SK-N-SH treated with all-trans-retinoic acid at 6 μM for 48 hours (cell line): ENCODE measurements at regions not wholly inside any gene's neighbourhood (a gene's known extent, or its start where the extent isn't known, plus 50 kb on each side); places are given as distances from the start of the nearest gene placed in this dataset.
A peak's percentile ranks its signal among the peaks of the same experiment; 100 is the strongest.

Source experiments
- ATAC-seq: fragments of 200-7000 bp; cut with Tn5 transposase; 3 replicates; pipeline ENCODE4 v1.9.1; 2020; ENCODE audit warnings: mild to moderate bottlenecking, moderate library complexity
- ARNTL ChIP-seq: fragments of 450-650 bp; formaldehyde crosslinking; IDR thresholded peaks from 2 replicates; pipeline ENCODE4 v1.5.0; 2020; ENCODE audit warnings: low read depth, mild to moderate bottlenecking, moderate library complexity, borderline replicate concordance
- BACH2 ChIP-seq: fragments of 250-450 bp; sonication (Bioruptor Pico); IDR thresholded peaks from 2 replicates; pipeline ENCODE4 v1.9.0; 2021; ENCODE audit warnings: mild to moderate bottlenecking, borderline replicate concordance
- CREB5 ChIP-seq: fragments of 250-450 bp; sonication (Bioruptor Pico); IDR thresholded peaks from 2 replicates; pipeline ENCODE4 v1.5.1; 2020; ENCODE audit warnings: low read depth, mild to moderate bottlenecking, moderate library complexity
- CSDC2 ChIP-seq: fragments of 250-450 bp; sonication (Bioruptor Pico); IDR thresholded peaks from 2 replicates; pipeline ENCODE4 v1.5.0; 2020; ENCODE audit warnings: mild to moderate bottlenecking, moderate library complexity
- ESRRG ChIP-seq: fragments of 250-450 bp; sonication (Bioruptor Pico); IDR thresholded peaks from 2 replicates; pipeline ENCODE4 v1.6.1; 2021; ENCODE audit warnings: mild to moderate bottlenecking
- GLIS3 ChIP-seq: fragments of 250-450 bp; sonication (Bioruptor Pico); IDR thresholded peaks from 2 replicates; pipeline ENCODE4 v1.5.0; 2020; ENCODE audit warnings: mild to moderate bottlenecking, moderate library complexity
- ISL1 ChIP-seq: fragments of 250-450 bp; sonication (Bioruptor Pico); IDR thresholded peaks from 2 replicates; pipeline ENCODE4 v2.1.2; 2022; ENCODE audit warnings: mild to moderate bottlenecking, moderate library complexity
- OSR1 ChIP-seq: fragments of 250-450 bp; sonication (Bioruptor Pico); IDR thresholded peaks from 2 replicates; pipeline ENCODE4 v1.8.0; 2022; ENCODE audit warnings: moderate library complexity, mild to moderate bottlenecking, inconsistent platforms
- PATZ1 ChIP-seq: fragments of 250-450 bp; sonication (Bioruptor Pico); IDR thresholded peaks from 2 replicates; pipeline ENCODE4 v1.8.0; 2020; ENCODE audit warnings: mild to moderate bottlenecking, moderate library complexity, borderline replicate concordance
- POU6F1 ChIP-seq: fragments of 250-450 bp; sonication (Bioruptor Pico); IDR thresholded peaks from 2 replicates; pipeline ENCODE4 v1.8.0; 2021; ENCODE audit warnings: low read depth, mild to moderate bottlenecking, moderate library complexity, borderline replicate concordance
- PPARA ChIP-seq: fragments of 250-450 bp; sonication (Bioruptor Pico); IDR thresholded peaks from 2 replicates; pipeline ENCODE4 v1.5.0; 2020; ENCODE audit warnings: mild to moderate bottlenecking, borderline replicate concordance
- RARB ChIP-seq: fragments of 250-450 bp; sonication (Bioruptor Pico); IDR thresholded peaks from 2 replicates; pipeline ENCODE4 v1.8.0; 2021; ENCODE audit warnings: mild to moderate bottlenecking, moderate library complexity
- SNAI2 ChIP-seq: fragments of 250-450 bp; sonication (Bioruptor Pico); IDR thresholded peaks from 2 replicates; pipeline ENCODE4 v1.5.0; 2020; ENCODE audit warnings: mild to moderate bottlenecking, moderate library complexity
- TCF4 ChIP-seq: fragments of 250-450 bp; sonication (Bioruptor Pico); IDR thresholded peaks from 2 replicates; pipeline ENCODE4 v1.8.0; 2021; ENCODE audit warnings: mild to moderate bottlenecking, moderate library complexity, borderline replicate concordance
- TOX ChIP-seq: fragments of 250-450 bp; sonication (Bioruptor Pico); IDR thresholded peaks from 2 replicates; pipeline ENCODE4 v1.8.0; 2021; ENCODE audit warnings: mild to moderate bottlenecking, moderate library complexity, borderline replicate concordance
- TSHZ2 ChIP-seq: fragments of 250-450 bp; sonication (Bioruptor Pico); IDR thresholded peaks from 2 replicates; pipeline ENCODE4 v1.5.0; 2020; ENCODE audit warnings: mild to moderate bottlenecking, moderate library complexity
- ZC3H10 ChIP-seq: fragments of 250-450 bp; sonication (Bioruptor Pico); IDR thresholded peaks from 2 replicates; pipeline ENCODE4 v1.5.1; 2021; ENCODE audit warnings: mild to moderate bottlenecking, moderate library complexity
- ZFP3 ChIP-seq: fragments of 250-450 bp; sonication (Bioruptor Pico); IDR thresholded peaks from 2 replicates; pipeline ENCODE4 v1.5.0; 2020; ENCODE audit warnings: mild to moderate bottlenecking, moderate library complexity
- ZFP30 ChIP-seq: fragments of 450-650 bp; formaldehyde crosslinking; IDR thresholded peaks from 2 replicates; pipeline ENCODE4 v1.5.0; 2022; ENCODE audit warnings: mild to moderate bottlenecking, moderate library complexity
- ZNF565 ChIP-seq: fragments of 450-650 bp; formaldehyde crosslinking; conservative IDR thresholded peaks from 2 replicates; pipeline ENCODE4 v1.5.0; 2020; ENCODE audit warnings: low read depth, mild to moderate bottlenecking, moderate library complexity
- ZNF70 ChIP-seq: fragments of 450-650 bp; formaldehyde crosslinking; IDR thresholded peaks from 2 replicates; pipeline ENCODE4 v1.5.0; 2020; ENCODE audit warnings: mild to moderate bottlenecking, moderate library complexity

GRCh38 chr3:184656829-184657681 lies 54.8 kb downstream of the MAGEF1 start:
- TF ChIP-seq ZFP30 (CRISPR knock-in tag) (no peak), TCF4 (CRISPR knock-in tag) (no peak), POU6F1 (CRISPR knock-in tag) (no peak), ESRRG (no peak), CREB5 (no peak), SNAI2 (CRISPR knock-in tag) (no peak), CSDC2 (no peak)
- TF ChIP-seq, all 23 proteins: peak for 0
- ATAC-seq, result peak; percentile 7; the same call in 1 of the 3 replicates

GRCh38 chr3:184656458-184656828 lies 55.4 kb downstream of the MAGEF1 start:
- TF ChIP-seq ZC3H10 (CRISPR knock-in tag) (no peak), PATZ1 (CRISPR knock-in tag) (no peak), TSHZ2 (CRISPR knock-in tag) (no peak), POU6F1 (CRISPR knock-in tag) (no peak), RARB (CRISPR knock-in tag) (no peak), ZNF565 (CRISPR knock-in tag) (no peak), ISL1 (CRISPR knock-in tag) (no peak), ZNF70 (no peak), ESRRG (no peak), TOX (CRISPR knock-in tag) (no peak), ZFP30 (CRISPR knock-in tag) (no peak), ARNTL (no peak), ZFP3 (CRISPR knock-in tag) (no peak), BACH2 (CRISPR knock-in tag) (no peak), OSR1 (CRISPR knock-in tag) (no peak)
- ATAC-seq, result no peak

- no peak for ATAC-seq
- TF ChIP-seq PPARA (CRISPR knock-in tag), result no peak
- TF ChIP-seq TSHZ2 (CRISPR knock-in tag), result no peak
- TF ChIP-seq ZFP30 (CRISPR knock-in tag), result no peak
- no peak for TF ChIP-seq ISL1 (CRISPR knock-in tag)
- no peak for TF ChIP-seq SNAI2 (CRISPR knock-in tag)
- TF ChIP-seq CSDC2, result no peak
- TF ChIP-seq OSR1 (CRISPR knock-in tag), result no peak
- TF ChIP-seq CREB5, result no peak
- TF ChIP-seq GLIS3 (CRISPR knock-in tag), result no peak
- TF ChIP-seq BACH2 (CRISPR knock-in tag), result no peak
- TF ChIP-seq RARB (CRISPR knock-in tag), result no peak
- TF ChIP-seq ZNF70, result no peak
- no peak for TF ChIP-seq ZC3H10 (CRISPR knock-in tag)
These were observed 56.3 kb downstream of the MAGEF1 start for GRCh38 chr3:184655597-184655996.
